GM23248 (cell line): ENCODE measurements at regions not wholly inside any gene's neighbourhood (a gene's known extent, or its start where the extent isn't known, plus 50 kb on each side); places are given as distances from the start of the nearest gene placed in this dataset.

Source experiments
- DNase-seq: peaks from one replicate; pipeline ENCODE4 v3.0.0-alpha.2; 2015
- H2AFZ ChIP-seq: fragments of 200-600 bp; sonication (generic); 2 replicates; pipeline ENCODE4 v1.6.1; 2016; ENCODE audit warnings: antibody characterized with exemption
- H3F3A ChIP-seq: fragments of 200-600 bp; sonication (generic); 2 replicates; pipeline ENCODE4 v1.6.1; 2016; ENCODE audit warnings: mild to moderate bottlenecking, antibody characterized with exemption, mixed run types; ENCODE audit not compliant: insufficient read depth
- H3K27ac ChIP-seq: fragments of 200-600 bp; sonication (generic); 2 replicates; pipeline ENCODE4 v1.5.1; 2016; ENCODE audit warnings: mild to moderate bottlenecking
- H3K27me3 ChIP-seq: fragments of 200-600 bp; sonication (generic); replicated peaks from 2 replicates; pipeline ENCODE4 v1.6.1; 2016; ENCODE audit warnings: mild to moderate bottlenecking; ENCODE audit not compliant: insufficient read depth
- H3K36me3 ChIP-seq: fragments of 200-600 bp; sonication (generic); 2 replicates; pipeline ENCODE4 v1.6.1; 2016; ENCODE audit warnings: low read depth, mild to moderate bottlenecking
- H3K4me1 ChIP-seq: fragments of 200-600 bp; sonication (generic); 2 replicates; pipeline ENCODE4 v1.6.1; 2016; ENCODE audit warnings: mild to moderate bottlenecking; ENCODE audit not compliant: insufficient read depth
- H3K4me2 ChIP-seq: fragments of 200-600 bp; sonication (generic); one replicate; pipeline ENCODE4 v1.6.1; 2016; ENCODE audit warnings: mild to moderate bottlenecking; ENCODE audit not compliant: unreplicated experiment
- H3K4me3 ChIP-seq: fragments of 200-600 bp; sonication (generic); 2 replicates; pipeline ENCODE4 v1.5.1; 2016; ENCODE audit warnings: mild to moderate bottlenecking
- H3K79me2 ChIP-seq: fragments of 200-600 bp; sonication (generic); 2 replicates; pipeline ENCODE4 v1.6.1; 2016; ENCODE audit warnings: mild to moderate bottlenecking; ENCODE audit not compliant: insufficient read depth
- H3K9ac ChIP-seq: fragments of 200-600 bp; sonication (generic); 2 replicates; pipeline ENCODE4 v1.6.1; 2016; ENCODE audit warnings: mild to moderate bottlenecking
- H3K9me2 ChIP-seq: fragments of 200-600 bp; sonication (generic); 2 replicates; pipeline ENCODE4 v1.6.1; 2016; ENCODE audit warnings: mixed run types, mild to moderate bottlenecking, moderate library complexity; ENCODE audit not compliant: insufficient read depth
- H3K9me3 ChIP-seq: fragments of 200-600 bp; sonication (generic); one replicate; pipeline ENCODE4 v1.6.1; 2017; ENCODE audit warnings: low read depth
- H4K20me1 ChIP-seq: fragments of 200-600 bp; sonication (generic); 2 replicates; pipeline ENCODE4 v1.6.0; 2016; ENCODE audit not compliant: insufficient read depth
- EZH2 ChIP-seq: fragments of 200-600 bp; sonication (generic); IDR thresholded peaks from 2 replicates; pipeline ENCODE4 v1.6.1; 2018; ENCODE audit warnings: antibody characterized with exemption, mild to moderate bottlenecking; ENCODE audit not compliant: insufficient read depth, poor library complexity, severe bottlenecking
- EZH2phosphoT487 ChIP-seq: fragments of 200-600 bp; sonication (generic); IDR thresholded peaks from 2 replicates; pipeline ENCODE4 v1.6.1; 2018; ENCODE audit warnings: antibody characterized with exemption, moderate library complexity, mild to moderate bottlenecking, low read depth; ENCODE audit not compliant: insufficient read depth
- WGBS, 2 experiments: methylation state at CpG; one replicate each; pipeline ENCODE4 v1.1.6; 2015 to 2017; ENCODE audit warnings: low lambda C conversion rate in 2 of 2, low coverage in 1 of 2; ENCODE audit errors: missing lambda C conversion rate in 2 of 2; 5-methylcytosine and 5-hydroxymethylcytosine counted together
- in situ Hi-C: fragments of 300-500 bp; cut with MboI; formaldehyde crosslinking; loops from 2 replicates; pipeline ENCODE4 v1.15.0; 2020

- WGBS, 2 experiments: 11 to 12% methylated on average over 9 of the region's 9 CpGs
- no peaks in the 10 kb centered on the region for H3K9me3 ChIP-seq
- H3K27ac ChIP-seq: no peak overlapping the region
- no peaks in the 10 kb centered on the region for H3K79me2 ChIP-seq
- H2AFZ ChIP-seq: no peak overlapping the region; the same call in 1 of the 2 replicates
- no peaks in the 10 kb centered on the region for H3K36me3 ChIP-seq
- no peak for DNase-seq
- H3K9ac ChIP-seq: no peak overlapping the region
- no peaks in the 10 kb centered on the region for H3K4me1 ChIP-seq
- in situ Hi-C loops: no loop called here
- H3K9me2 ChIP-seq: no peaks in the 10 kb centered on the region
- H3K4me3 ChIP-seq: no peak overlapping the region
- H3K4me2 ChIP-seq: no peak overlapping the region
- H3F3A ChIP-seq: no peaks in the 10 kb centered on the region
- no peaks in the 10 kb centered on the region for H3K27me3 ChIP-seq
- H4K20me1 ChIP-seq: no peaks in the 10 kb centered on the region
- TF ChIP-seq EZH2phosphoT487: no peak
- TF ChIP-seq EZH2: no peak
These were observed 376.4 kb downstream of the INSIG2 start for GRCh38 chr2:118464546-118465265.

GRCh38 chr2:118464046-118464445 lies 375.8 kb downstream of the INSIG2 start:
- TF ChIP-seq EZH2 (no peak), EZH2phosphoT487 (no peak)
- Histone ChIP-seq H3F3A (no peaks in the 10 kb centered on the region), H3K27ac (no peak overlapping the region), H3K9me3 (no peaks in the 10 kb centered on the region), H3K4me2 (no peak overlapping the region), H3K36me3 (no peaks in the 10 kb centered on the region), H3K4me3 (no peak overlapping the region), H3K4me1 (no peaks in the 10 kb centered on the region), H3K9ac (no peak overlapping the region), H2AFZ (no peak overlapping the region), H3K79me2 (no peaks in the 10 kb centered on the region), H4K20me1 (no peaks in the 10 kb centered on the region), H3K9me2 (no peaks in the 10 kb centered on the region), H3K27me3 (no peaks in the 10 kb centered on the region)
- DNase-seq: no peak
- 10 to 18% methylated on average over 3 of the region's 3 CpGs for WGBS, 2 experiments
- in situ Hi-C loops: no loop called here

GRCh38 chr2:118460425-118460824 lies 372.2 kb downstream of the INSIG2 start:
- TF ChIP-seq EZH2phosphoT487 (no peak), EZH2 (no peak)
- H3K9me3 ChIP-seq: no peaks in the 10 kb centered on the region
- no peak overlapping the region for H3K4me2 ChIP-seq
- no peaks in the 10 kb centered on the region for H3K9me2 ChIP-seq
- no peaks in the 10 kb centered on the region for H4K20me1 ChIP-seq
- no peaks in the 10 kb centered on the region for H3K36me3 ChIP-seq
- 77 to 83% methylated on average over 5 of the region's 5 CpGs for WGBS, 2 experiments
- in situ Hi-C loops: no loop called here
- H3F3A ChIP-seq: no peaks in the 10 kb centered on the region
- H3K4me1 ChIP-seq: no peaks in the 10 kb centered on the region
- no peak overlapping the region for H3K9ac ChIP-seq
- no peaks in the 10 kb centered on the region for H3K79me2 ChIP-seq
- no peak overlapping the region for H3K27ac ChIP-seq
- H3K27me3 ChIP-seq: peaks cover 12% of the 10 kb centered on the region
- no peak for DNase-seq
- H3K4me3 ChIP-seq: no peak overlapping the region
- H2AFZ ChIP-seq: no peak overlapping the region

GRCh38 chr2:118459426-118459825 lies 371.2 kb downstream of the INSIG2 start:
- Histone ChIP-seq H3K9me2 (no peaks in the 10 kb centered on the region), H3K79me2 (no peaks in the 10 kb centered on the region), H3K4me3 (no peak overlapping the region), H3K4me2 (no peak overlapping the region), H3K27me3 (peaks cover 12% of the 10 kb centered on the region), H4K20me1 (no peaks in the 10 kb centered on the region), H3K9me3 (no peaks in the 10 kb centered on the region), H3K27ac (no peak overlapping the region), H2AFZ (no peak overlapping the region), H3F3A (no peaks in the 10 kb centered on the region), H3K36me3 (no peaks in the 10 kb centered on the region), H3K4me1 (no peaks in the 10 kb centered on the region), H3K9ac (no peak overlapping the region)
- TF ChIP-seq EZH2 (no peak), EZH2phosphoT487 (no peak)
- peak; percentile 21 for DNase-seq
- 92 to 95% methylated on average over 1 of the region's 1 CpG for WGBS, 2 experiments
- in situ Hi-C loops: no loop called here
